ENCODE measurements at regions not wholly inside any gene's neighbourhood (a gene's known extent, or its start where the extent isn't known, plus 50 kb on each side); places are given as distances from the start of the nearest gene placed in this dataset.
A peak's percentile ranks its signal among the peaks of the same experiment; 100 is the strongest.

- POLR2A ChIA-PET, result interaction anchor here (0.6 kb wide), 1 partner anchor 85 kb away, joined by 3 read pairs; no protein-coding TSS in a partner anchor
- H2AFZ ChIP-seq (ENCODE audit: low read depth, low read length, poor library complexity, severe bottlenecking), result peak overlapping the region; percentile 96
Observed at GRCh38 chr4:136320465-136320813, 1211.9 kb downstream of the PCDH18 start.

GRCh38 chr4:136319789-136320464 lies 1212.4 kb downstream of the PCDH18 start:
- TF ChIP-seq JUND (IDR thresholded peaks at IDR 0.05) (peak; percentile 61), TCF7L2 (IDR thresholded peaks at IDR 0.05; ENCODE audit: borderline replicate concordance, extremely low read depth, insufficient read depth, insufficient read length) (no peak), CBX3 (IDR thresholded peaks at IDR 0.05; ENCODE audit: low read depth) (peak; percentile 36; the same call in 1 of the 2 replicates), FOSL1 (IDR thresholded peaks at IDR 0.05; ENCODE audit: low read depth) (peak; percentile 62; the same call in 1 of the 2 replicates), ELF1 (IDR thresholded peaks at IDR 0.05; ENCODE audit: borderline replicate concordance, low read depth) (no peak)
- ChIA-PET RAD21 (ENCODE audit: low non-redundant PET in 1 of 2, low total read pairs in 2 of 2, uncharacterized antibody in 2 of 2, unreplicated experiment in 2 of 2) (no interaction called here), CTCF (interaction anchor here (1.4 kb wide), 1 partner anchor 9 kb away, joined by 5 read pairs; no protein-coding TSS in a partner anchor), POLR2A (interaction anchor here (0.6 kb wide), 1 partner anchor 85 kb away, joined by 3 read pairs; no protein-coding TSS in a partner anchor)
- intact Hi-C loops (cut with micrococcal nuclease), result no loop called here
- peak overlapping the region; percentile 96 for H2AFZ ChIP-seq (ENCODE audit: low read depth, low read length, poor library complexity, severe bottlenecking)
- H3K9me3 ChIP-seq (ENCODE audit: control insufficient read depth in 1 of 2, insufficient read depth in 1 of 2, low read depth in 1 of 2, low read length in 2 of 2), result no peaks in the 10 kb centered on the region
- peak overlapping the region; percentile 64 for H3K4me2 ChIP-seq (ENCODE audit: low read length)
- H3K27ac ChIP-seq (ENCODE audit: low read depth, low read length), result no peak overlapping the region
- H3K79me2 ChIP-seq (ENCODE audit: insufficient read depth, low read length), result no peaks in the 10 kb centered on the region
- DNase-seq (ENCODE audit: low read depth, low spot score), result peak; percentile 81
- peak overlapping the region; percentile 27 for H3K9ac ChIP-seq (ENCODE audit: low read length)
- H3K4me3 ChIP-seq (replicated peaks in 1 of 2; ENCODE audit: low read depth in 1 of 2, low read length in 2 of 2), result 0 out of 4 replicates have a peak overlapping the region, but pooled peaks of 1 of the 2 experiments have one; percentile 7
- BruUV-seq (replicated peaks), result no TSS peak
- no peaks in the 10 kb centered on the region; the same call in 1 of the 2 replicates for H3K9me2 ChIP-seq (ENCODE audit: insufficient read depth)
- H3K4me1 ChIP-seq (ENCODE audit: control insufficient read depth in 1 of 2, insufficient read depth in 2 of 2, low read length in 2 of 2), result peaks cover 3 to 19% of the 10 kb centered on the region in 2 experiments; a peak in 2 of 4 replicates
- H3K36me3 ChIP-seq (ENCODE audit: control insufficient read depth in 1 of 2, insufficient read depth in 2 of 2, low read length in 2 of 2), result no peaks in the 10 kb centered on the region
- H3K27me3 ChIP-seq (ENCODE audit: insufficient read depth, low read length), result no peaks in the 10 kb centered on the region
- no peaks in the 10 kb centered on the region for H4K20me1 ChIP-seq (ENCODE audit: insufficient read depth)
- peak; percentile 93 for ATAC-seq

More at GRCh38 chr4:136320465-136320813, 1211.9 kb downstream of the PCDH18 start:
- intact Hi-C loops (cut with micrococcal nuclease), result no loop called here
- H3K9me2 ChIP-seq (ENCODE audit: insufficient read depth), result no peaks in the 10 kb centered on the region; the same call in 1 of the 2 replicates
- ChIA-PET RAD21 (ENCODE audit: low non-redundant PET in 1 of 2, low total read pairs in 2 of 2, uncharacterized antibody in 2 of 2, unreplicated experiment in 2 of 2) (no interaction called here), CTCF (interaction anchor here (1.4 kb wide), 1 partner anchor 9 kb away, joined by 5 read pairs; no protein-coding TSS in a partner anchor)
- BruUV-seq (replicated peaks), result no TSS peak
- H3K9me3 ChIP-seq (ENCODE audit: control insufficient read depth in 1 of 2, insufficient read depth in 1 of 2, low read depth in 1 of 2, low read length in 2 of 2), result no peaks in the 10 kb centered on the region
- H4K20me1 ChIP-seq (ENCODE audit: insufficient read depth), result no peaks in the 10 kb centered on the region
- peak overlapping the region; percentile 27 for H3K9ac ChIP-seq (ENCODE audit: low read length)
- H3K4me3 ChIP-seq (replicated peaks in 1 of 2; ENCODE audit: low read depth in 1 of 2, low read length in 2 of 2), result 0 out of 4 replicates have a peak overlapping the region, but pooled peaks of 1 of the 2 experiments have one; percentile 7
- TF ChIP-seq POLR2AphosphoS5 (IDR thresholded peaks at IDR 0.05; ENCODE audit: low read depth, low read length) (no peak), EZH2 (IDR thresholded peaks at IDR 0.05) (no peak), ZFX (IDR thresholded peaks at IDR 0.05) (peak; percentile 37; the same call in 1 of the 2 replicates), POLR2A (IDR thresholded peaks at IDR 0.05; ENCODE audit: borderline replicate concordance, extremely low read depth, insufficient read depth, insufficient read length) (no peak)
- no peaks in the 10 kb centered on the region for H3K79me2 ChIP-seq (ENCODE audit: insufficient read depth, low read length)
- DNase-seq (ENCODE audit: low read depth, low spot score) (no peak), ATAC-seq (peak; percentile 70)
- peak overlapping the region; percentile 64 for H3K4me2 ChIP-seq (ENCODE audit: low read length)
- H3K27ac ChIP-seq (ENCODE audit: low read depth, low read length), result no peak overlapping the region
- no peaks in the 10 kb centered on the region for H3K27me3 ChIP-seq (ENCODE audit: insufficient read depth, low read length)
- H3K4me1 ChIP-seq (ENCODE audit: control insufficient read depth in 1 of 2, insufficient read depth in 2 of 2, low read length in 2 of 2), result peaks cover 3 to 19% of the 10 kb centered on the region in 2 experiments; a peak in 2 of 4 replicates
- H3K36me3 ChIP-seq (ENCODE audit: control insufficient read depth in 1 of 2, insufficient read depth in 2 of 2, low read length in 2 of 2), result no peaks in the 10 kb centered on the region

Measured in HCT116 (cell line).